HG03039 (cell line): ENCODE measurements at regions not wholly inside any gene's neighbourhood (a gene's known extent, or its start where the extent isn't known, plus 50 kb on each side); places are given as distances from the start of the nearest gene placed in this dataset.
"Not testable (repeated sequence)": the region's sequence is repeated elsewhere in the genome, so short reads cannot be mapped to it uniquely, and the experiment has no call there.

ENCODE experiments used
- ATAC-seq: cut with Tn5 transposase; IDR thresholded peaks from one replicate; pipeline ENCODE4 v1.9.1; 2021; ENCODE audit warnings: mild to moderate bottlenecking, moderate library complexity; ENCODE audit not compliant: unreplicated experiment

- ATAC-seq = no peak
These were observed 223.9 kb upstream of the RXFP2 start for GRCh38 chr13:31515427-31515826.

DNA sequence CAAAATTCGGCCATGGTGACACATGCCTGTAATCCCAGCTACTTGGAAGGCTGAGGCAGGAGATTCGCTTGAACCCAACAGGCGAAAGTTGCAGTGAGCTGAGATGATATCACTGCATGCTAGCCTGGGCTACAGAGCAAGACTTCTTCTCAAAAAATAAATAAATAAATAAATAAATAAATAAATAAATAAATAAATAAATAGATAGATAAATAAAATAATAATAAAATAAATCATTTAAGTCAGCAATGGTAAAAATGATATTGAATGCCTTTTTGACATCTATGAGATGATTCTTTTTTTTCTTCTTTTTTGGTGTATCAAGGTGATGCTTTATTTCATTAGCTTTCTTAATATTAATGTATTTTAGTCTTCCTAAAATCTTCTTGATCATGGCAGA, 221.7 kb upstream of the RXFP2 start:
- no peak for ATAC-seq

GRCh38 chr13:31518645-31519044, 220.7 kb upstream of the RXFP2 start:
- ATAC-seq = no peak

DNA sequence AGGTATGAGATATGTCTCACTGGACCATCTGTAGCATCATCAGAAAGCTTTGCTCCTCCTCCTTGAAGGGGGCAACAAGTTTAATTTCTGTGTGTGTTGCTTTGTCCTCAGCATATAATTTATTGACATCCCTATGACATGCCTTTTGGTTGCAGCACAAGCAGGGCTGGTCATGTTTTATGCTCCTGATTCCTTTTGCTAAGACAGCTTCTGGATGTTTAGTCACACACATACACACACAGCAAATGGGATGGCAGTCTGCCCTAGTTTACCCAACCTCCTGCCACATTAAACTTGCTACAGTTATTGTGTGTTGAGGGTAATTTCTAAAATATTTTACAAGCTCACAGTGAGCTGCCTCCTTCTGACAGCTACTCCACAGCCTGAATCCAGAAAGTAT, 217.9 kb upstream of the RXFP2 start:
- no peak for ATAC-seq

GRCh38 chr13:31522396-31522795, 216.9 kb upstream of the RXFP2 start:
- ATAC-seq = no peak

- ATAC-seq = no peak
These were observed 211.2 kb upstream of the RXFP2 start for GRCh38 chr13:31528176-31528575.

DNA sequence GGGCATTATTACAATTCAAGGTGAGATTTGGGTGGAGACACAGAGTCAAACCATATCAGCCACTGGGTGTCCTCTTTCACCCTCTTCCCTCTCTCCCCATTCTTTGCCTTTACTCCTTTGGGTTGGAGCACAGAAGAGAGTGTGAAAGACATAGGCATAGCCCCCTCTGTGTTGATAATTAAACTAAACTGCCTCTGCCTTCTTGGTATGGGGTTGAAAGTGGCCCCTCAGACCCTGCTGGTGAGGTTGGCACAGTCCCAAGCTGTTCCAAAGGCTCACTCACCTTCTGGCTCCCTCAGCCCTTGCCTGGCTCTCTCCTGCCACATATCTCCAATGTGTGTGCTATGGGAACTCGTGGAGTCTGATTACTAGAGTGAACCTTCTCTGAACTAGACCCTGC, 210.6 kb upstream of the RXFP2 start:
- no peak for ATAC-seq

- no peak for ATAC-seq
These were observed 208.4 kb upstream of the RXFP2 start for GRCh38 chr13:31530922-31531321.

DNA sequence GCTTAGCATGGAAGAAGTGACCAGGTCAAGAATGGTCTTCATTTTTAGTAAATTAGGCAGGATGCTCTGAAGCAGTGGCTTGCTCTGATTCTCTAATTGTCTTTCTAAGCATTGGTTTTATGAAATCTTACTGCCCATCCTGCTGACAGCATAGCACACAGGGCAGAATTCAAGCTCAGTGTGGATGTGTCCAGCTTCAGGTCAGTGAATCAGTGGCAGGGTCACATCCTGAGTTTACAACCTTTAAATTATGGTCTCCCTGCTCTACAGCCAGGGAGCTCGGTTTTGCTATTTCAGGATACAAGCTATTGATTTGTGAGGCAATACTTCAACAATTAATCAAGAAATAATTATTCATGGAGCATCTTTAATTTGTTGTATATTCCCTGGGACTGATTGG, 202.3 kb upstream of the RXFP2 start:
- no peak for ATAC-seq

- ATAC-seq = no peak
These were observed 201.0 kb upstream of the RXFP2 start for GRCh38 chr13:31538067-31539042.

DNA sequence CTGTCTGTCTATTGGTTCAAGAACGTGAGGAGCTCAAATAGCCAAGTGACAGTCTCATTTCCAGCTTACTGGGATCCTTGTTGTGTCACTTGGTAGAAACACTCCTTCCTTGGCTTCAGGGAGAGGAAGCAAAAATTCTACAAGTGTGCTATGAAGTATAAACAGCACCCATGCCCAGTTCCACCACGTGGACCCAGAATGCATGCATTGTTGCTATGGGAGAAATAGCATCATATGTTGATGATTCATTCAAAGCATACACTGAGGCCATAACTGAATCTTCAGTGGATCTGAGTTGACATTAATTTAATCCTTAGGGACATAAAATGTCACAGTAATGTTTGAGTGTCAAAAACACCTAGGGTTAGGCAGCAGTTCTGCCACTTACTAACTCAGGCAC, 199.0 kb upstream of the RXFP2 start:
- no peak for ATAC-seq

- no peak for ATAC-seq
These were observed 196.1 kb upstream of the RXFP2 start for GRCh38 chr13:31543190-31543589.

DNA sequence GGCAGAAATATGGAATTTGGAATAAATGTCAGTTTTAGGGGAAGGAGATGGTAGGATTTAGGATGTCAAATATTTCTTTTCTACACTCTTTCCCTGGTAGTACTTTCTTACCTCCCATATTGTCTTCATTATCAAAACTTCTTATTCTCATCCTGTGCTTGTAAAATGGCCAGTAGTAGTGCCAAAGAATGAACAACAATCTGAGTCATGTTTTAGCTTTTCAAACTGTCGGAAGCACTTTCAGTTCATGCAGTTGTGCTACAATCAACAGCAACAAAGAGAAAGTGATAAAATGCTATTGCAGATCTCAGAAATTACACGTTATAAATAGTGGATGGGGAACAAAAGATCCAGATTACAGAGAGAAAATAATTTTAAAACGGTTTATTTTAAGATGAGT, 193.7 kb upstream of the RXFP2 start:
- ATAC-seq = no peak

DNA sequence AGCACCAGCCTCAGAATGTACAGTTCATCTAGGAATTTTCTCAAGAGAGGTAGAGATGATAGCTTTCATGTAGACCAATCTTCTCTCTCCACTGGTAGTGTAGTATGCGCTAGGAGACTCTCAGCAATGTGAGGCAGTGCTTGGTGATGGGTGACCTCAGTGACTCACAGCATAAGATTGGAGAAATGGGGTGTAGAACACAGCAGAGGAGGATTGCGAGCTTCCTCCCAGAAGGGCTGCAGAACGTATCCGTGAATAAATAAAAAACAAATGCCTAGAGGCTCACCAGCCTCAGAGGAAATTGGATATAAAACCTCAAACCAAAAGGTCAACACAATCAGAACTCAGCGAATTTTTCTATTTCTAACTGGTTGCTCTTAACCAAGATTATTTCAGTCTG, 182.9 kb upstream of the RXFP2 start:
- no peak for ATAC-seq

DNA sequence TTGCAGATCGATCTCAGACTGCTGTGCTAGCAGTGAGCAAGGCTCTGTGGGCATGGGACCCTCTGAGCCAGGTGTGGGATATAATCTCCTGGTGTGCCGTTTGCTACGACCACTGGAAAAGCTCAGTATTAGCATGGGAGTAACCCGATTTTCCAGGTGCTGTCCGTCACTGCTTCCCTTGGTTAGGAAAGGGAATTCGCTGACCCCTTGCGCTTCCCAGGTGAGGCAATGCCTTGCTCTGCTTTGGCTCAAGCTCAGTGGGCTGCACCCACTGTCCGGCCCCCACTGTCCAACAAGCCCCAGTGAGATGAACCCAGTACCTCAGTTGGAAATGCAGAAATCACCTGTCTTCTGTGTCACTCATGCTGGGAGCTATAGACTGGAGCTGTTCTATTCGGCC, 155.1 kb upstream of the RXFP2 start:
- ATAC-seq = not testable (repeated sequence)

- no peak for ATAC-seq
These were observed 151.5 kb upstream of the RXFP2 start for GRCh38 chr13:31587698-31588266.

- no peak for ATAC-seq
These were observed 151.0 kb upstream of the RXFP2 start for GRCh38 chr13:31588316-31588715.

DNA sequence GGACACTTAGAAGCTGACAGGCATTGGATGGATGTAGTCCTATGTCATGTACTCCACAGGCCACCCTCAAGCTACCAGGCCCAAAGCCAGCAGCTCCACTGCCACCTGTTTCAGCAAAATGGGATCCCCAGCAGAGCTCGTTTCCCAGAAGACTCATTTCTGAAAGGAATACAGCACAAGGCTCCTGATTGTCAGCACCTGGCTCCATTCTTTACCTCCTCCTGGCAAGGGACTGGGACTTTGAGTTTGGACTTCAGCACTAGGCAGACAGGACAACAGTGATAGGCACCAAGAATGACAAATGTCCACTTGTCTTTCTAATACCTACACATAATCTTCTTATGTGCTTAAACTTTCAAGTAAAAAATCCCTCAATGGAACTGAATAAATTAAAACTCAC, 150.4 kb upstream of the RXFP2 start:
- ATAC-seq = no peak

GRCh38 chr13:31591642-31592233, 147.6 kb upstream of the RXFP2 start:
- ATAC-seq = no peak

GRCh38 chr13:31594056-31594455, 145.3 kb upstream of the RXFP2 start:
- ATAC-seq = no peak

DNA sequence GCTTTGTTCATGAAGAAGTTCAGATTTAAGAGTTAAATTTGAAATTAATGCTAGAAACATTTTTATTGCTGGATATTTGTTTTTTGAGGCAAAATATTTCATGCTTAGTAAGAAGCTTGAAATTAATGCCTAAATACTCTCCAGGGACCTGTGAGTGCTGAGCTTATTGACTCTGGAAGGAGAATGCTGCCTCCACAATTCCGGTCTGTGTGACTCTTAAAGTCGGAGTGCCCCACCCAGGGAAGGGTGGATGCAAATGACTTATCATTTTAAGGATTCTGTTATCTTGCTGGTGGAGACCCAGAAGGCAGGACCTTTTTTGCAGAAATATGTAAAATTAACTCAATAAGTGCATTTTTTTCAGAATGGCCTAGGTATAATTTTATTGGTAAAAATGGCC, 143.8 kb upstream of the RXFP2 start:
- no peak for ATAC-seq

DNA sequence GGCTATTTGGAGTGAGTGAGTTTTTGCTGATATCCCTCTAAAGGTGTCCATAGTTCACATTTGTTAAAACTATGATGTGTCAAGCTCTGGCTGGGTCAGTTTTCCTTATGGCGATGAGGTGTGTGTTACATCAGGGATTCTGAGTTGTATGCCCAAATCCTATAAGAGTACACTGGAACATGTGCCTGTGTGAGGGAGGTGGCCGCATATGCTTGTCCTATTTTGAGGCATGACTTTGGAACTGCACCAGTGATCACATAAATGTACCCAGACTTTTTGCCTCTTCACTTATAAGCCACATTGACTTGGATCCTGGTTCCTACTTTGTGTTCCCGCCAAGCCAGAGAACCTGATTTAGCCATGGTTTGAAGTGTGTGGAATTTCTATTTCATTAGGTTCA, 140.3 kb upstream of the RXFP2 start:
- no peak for ATAC-seq
